ENCODE measurements at regions not wholly inside any gene's neighbourhood (a gene's known extent, or its start where the extent isn't known, plus 50 kb on each side); places are given as distances from the start of the nearest gene placed in this dataset.

DNA sequence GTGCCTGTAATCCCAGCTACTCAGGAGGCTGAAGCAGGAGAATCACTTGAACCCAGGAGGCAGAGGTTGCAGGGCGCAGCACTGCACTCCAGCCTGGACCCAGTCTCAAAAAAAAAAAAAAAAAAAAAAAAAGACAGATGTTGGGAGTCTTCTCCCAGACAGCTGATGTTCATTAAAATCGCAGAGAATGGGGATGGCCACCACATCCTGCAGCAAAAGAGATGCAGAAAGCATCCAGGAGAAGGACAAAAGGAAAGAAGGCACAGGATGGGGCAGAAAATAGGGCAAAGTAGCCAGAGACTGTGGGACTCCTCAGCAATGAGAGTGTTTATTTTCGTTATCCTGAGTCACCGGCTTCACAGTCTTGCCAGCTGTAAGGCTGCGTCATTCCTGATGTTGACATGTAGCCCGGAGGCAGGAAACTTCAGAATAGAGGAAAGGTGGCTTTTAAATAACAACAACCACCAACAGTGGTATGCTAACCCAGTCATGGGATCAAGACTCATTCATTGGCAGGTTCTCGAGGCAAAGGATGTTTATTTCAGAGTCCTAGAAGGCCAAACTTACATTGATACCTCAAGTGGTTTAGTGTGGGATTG lies 149.5 kb upstream of the SVIL start:
- TF ChIP-seq CTCF (IDR thresholded peaks at IDR 0.05) (no peak), ZFX (IDR thresholded peaks at IDR 0.05; ENCODE audit: borderline replicate concordance) (no peak)
